Frontal cortex (tissue), 3 donors: ENCODE measurements at regions not wholly inside any gene's neighbourhood (a gene's known extent, or its start where the extent isn't known, plus 50 kb on each side); places are given as distances from the start of the nearest gene placed in this dataset.

Source experiments
- DNase-seq, 2 donors: peaks; one replicate each; pipeline ENCODE4 v3.0.0; 2012; ENCODE audit warnings: low spot score in 2 of 2
- FAIRE-seq: peaks from 2 replicates; lab custom pipeline; 2012; peaks lifted over from hg19 to GRCh38; lab: Jason Lieb, UNC
- donor health status: control.
- donor health status: control.
- donor health status: control.

DNA sequence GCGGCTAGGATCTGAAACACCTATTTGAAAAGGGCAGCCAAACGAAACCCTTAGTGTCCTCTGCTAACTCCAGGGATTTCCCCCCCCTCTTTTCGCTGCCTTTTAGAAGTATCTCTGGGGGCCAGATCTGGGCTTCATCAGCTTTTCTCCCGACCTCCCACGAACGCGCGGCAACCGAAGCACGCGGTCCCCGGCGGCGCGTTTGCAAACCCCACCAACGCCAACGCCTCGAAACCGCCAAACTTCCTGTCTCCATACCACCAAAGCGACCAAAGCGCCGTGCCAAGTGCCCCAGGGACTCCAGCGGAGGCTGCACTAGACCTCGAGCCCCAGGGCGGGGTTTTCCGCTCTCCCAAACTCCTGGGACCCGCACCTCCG, 155.8 kb upstream of the FRMD4B start:
- FAIRE-seq (no peak), DNase-seq (peak in 1 of 2 donors; percentile 41)

- DNase-seq (no peak), FAIRE-seq (no peak)
These were observed 155.1 kb upstream of the FRMD4B start for GRCh38 chr3:69540706-69541581.

- no peak for DNase-seq
- no peak for FAIRE-seq
These were observed 153.2 kb upstream of the FRMD4B start for GRCh38 chr3:69539134-69539533.

- FAIRE-seq (no peak), DNase-seq (no peak)
These were observed 152.4 kb upstream of the FRMD4B start for GRCh38 chr3:69538281-69538680.

DNA sequence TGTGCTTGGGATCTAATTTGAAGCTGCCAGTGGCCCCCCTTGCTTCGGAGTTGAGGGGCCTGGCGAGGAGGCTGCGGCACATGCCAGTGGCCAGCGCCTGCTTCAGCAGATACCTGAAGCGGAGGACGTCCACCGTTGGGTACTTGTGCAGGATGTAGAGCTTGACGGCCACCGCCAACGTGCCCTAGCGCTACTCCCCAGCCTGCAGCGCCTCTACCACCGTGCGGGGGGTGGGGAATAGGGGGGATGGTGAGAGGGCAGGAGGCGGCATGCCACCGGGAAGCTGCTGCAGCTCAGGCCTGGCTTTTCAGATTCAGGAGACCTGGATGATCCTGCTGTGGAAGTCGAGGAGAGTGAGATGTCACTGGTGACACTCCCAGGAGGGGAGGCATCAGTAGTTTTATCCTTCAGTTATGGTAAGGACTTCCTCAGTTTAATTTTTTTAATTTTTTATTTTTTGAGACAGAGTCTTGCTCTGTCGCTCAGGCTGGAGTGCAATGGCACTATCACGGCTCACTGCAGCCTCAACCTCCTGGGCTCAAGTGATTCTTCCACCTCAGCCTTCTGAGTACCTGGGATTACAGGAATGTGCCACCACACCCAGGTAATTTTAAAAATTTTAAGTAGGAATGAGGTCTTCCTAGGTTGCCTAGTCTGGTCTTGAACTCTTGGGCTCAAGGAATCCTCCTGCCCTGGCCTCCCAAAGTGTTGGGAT, 150.6 kb upstream of the FRMD4B start:
- DNase-seq (no peak), FAIRE-seq (no peak)

- FAIRE-seq (no peak), DNase-seq (no peak)
These were observed 149.7 kb upstream of the FRMD4B start for GRCh38 chr3:69535613-69536012.

DNA sequence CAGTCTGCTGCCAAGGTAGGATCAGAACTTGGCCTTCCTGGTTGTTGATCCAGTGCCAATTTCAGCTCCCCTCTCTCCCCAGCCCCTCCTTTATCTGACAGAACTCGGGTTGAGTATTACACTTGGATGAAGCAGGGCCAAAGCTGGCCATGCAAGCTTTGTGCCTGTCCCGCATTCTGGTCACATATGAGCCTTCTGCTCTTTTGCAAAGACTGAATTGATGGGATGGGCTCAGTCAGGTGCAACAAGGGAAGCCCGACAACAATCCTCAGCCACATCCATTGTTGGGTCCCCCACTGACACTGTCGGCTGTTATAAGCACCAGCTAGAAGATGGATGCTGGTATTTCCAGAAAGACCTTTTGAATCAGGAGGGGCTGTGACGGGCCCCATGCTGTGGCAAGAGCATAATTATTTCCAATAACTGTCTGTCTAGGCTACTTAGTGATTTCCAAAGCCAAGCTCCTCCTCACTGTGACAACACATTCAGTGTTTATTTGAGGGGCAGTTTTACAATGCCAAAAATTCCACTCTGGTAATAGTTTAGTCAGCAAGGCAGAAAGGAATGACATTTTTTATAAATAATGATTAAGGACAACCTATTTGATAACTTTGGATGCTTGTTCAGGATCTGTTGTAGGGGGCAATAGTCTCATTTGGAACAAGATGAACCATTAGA, 146.8 kb upstream of the FRMD4B start:
- FAIRE-seq (no peak), DNase-seq (no peak)

DNA sequence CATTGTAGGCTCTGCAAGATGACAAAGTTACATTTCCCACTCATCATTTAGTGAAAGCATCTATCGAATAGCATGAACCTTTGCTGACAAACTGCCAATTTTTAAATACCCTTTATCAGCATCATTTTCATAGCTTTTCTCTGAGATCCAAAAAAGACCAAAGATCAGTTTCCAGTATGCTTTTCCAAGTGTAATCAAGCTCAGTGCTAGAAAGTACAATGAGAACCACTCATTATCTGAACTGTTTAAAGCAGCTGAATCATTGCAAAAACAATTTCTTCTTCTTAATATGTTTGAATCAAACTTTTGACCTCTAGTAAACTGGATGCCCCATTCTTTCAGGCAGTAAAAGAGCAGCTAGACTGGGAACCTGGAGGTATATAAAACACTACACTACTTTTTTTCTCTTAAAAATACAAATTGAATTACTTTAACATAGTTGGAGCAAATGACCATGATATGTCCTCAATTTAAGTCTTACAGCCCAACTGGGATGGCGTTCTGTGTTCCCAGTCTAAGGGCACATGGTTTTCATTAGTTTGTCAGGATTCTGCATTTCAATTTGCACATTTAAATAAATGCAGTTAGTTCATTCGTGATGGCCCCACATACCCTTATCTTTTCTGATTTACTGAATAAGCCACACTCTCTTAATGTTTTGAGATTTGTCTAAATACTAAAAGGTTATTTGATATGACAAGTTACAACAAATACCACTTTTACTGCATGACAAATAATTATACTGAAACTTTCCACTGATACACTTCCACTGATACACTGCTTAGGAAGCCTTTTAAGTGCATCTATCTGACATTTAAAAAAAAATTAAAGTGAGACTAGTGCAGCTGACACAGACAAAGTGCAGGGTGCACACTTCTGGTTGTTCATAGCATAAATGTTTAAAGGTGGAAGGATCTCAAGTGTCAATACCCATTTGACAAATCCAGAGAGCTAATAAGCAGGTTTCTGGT, 146.0 kb upstream of the FRMD4B start:
- FAIRE-seq (no peak), DNase-seq (no peak)

GRCh38 chr3:69530554-69530953, 144.7 kb upstream of the FRMD4B start:
- no peak for DNase-seq
- FAIRE-seq, result no peak

DNA sequence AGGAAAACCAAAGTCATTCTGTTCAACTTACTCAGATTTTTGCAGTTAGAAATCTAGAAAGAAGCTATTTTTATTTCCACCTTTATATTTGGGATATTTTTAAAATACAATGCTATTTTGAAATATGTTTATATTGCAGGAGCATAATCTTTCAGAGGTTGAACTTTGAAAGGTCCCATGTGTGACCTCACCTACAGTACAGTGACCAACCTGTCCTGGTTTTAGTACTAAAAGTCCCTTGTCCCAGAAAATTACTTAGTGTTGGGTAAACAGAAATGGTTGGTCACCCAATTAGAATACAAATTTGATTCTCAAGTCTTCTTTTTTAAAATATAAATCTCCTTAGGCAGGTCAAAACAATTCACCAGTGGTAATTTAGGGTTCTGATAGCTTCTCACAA, 141.6 kb upstream of the FRMD4B start:
- FAIRE-seq (no peak), DNase-seq (no peak)

DNA sequence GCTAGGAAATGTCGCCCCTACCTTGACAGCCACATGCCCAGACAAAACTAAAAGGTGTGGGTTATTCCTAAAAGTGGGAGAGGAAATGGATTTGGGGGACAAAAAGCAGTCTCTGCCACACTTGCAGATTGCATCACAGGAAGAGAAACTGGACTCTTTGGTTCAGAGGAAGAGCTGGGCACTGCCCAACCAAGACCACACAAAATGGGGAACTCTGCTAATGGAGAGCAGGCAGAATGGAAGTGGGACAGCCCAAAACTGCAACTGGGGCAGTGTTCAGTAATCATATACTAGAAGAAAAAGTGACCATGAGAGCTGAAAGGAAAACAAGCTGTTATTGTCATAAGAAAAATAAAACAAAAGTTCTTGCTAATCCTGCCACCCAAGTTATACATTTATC, 138.9 kb upstream of the FRMD4B start:
- no peak for DNase-seq
- FAIRE-seq, result no peak

GRCh38 chr3:69521286-69521685, 135.4 kb upstream of the FRMD4B start:
- no peak for DNase-seq
- FAIRE-seq, result no peak

- FAIRE-seq (no peak), DNase-seq (no peak)
These were observed 125.5 kb upstream of the FRMD4B start for GRCh38 chr3:69511361-69511760.

DNA sequence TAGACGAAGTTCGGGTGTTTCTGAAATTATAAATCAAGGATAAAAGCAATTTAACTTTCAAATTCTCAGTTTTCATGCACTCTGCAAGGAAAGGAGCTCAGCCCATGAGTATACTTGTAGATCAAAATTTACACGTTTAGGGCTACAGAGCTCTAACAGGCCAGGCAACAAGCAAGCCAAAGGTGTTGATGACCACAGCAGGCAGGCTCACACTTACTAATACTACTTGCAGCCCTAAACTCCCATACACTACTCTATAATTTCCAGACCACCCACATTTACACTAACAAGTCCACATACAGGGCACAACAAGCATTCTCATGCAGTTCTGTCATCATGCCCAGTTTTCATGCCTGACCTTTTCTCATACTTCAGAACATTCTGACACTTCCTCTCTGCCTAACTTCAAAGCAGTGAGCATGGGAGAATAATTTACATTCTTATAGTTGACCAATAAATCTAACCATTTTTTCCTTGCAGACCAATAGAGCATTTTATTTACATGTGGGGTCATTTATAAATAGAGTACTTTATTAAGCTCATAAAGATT, 124.7 kb upstream of the FRMD4B start:
- no peak for DNase-seq
- FAIRE-seq, result no peak

DNA sequence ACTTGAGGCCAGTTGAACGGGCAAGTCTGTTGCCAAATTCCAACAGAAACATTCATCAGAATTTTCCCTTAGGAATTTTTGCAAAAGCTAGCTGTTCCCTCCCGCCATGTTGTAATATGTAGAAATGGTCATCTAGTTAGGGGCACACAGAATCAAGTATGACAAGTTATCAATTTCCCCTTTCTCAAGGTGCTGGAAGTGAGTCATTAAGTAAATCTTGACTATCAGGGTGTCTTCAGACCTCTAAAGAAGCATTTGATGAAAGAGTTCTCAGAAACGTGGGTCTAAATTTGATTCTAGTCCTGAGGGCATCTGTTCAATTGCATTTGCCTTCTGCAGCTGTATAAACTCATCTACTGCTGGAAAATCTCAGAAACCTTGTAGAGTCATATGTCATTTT, 123.4 kb upstream of the FRMD4B start:
- no peak for DNase-seq
- FAIRE-seq, result no peak

DNA sequence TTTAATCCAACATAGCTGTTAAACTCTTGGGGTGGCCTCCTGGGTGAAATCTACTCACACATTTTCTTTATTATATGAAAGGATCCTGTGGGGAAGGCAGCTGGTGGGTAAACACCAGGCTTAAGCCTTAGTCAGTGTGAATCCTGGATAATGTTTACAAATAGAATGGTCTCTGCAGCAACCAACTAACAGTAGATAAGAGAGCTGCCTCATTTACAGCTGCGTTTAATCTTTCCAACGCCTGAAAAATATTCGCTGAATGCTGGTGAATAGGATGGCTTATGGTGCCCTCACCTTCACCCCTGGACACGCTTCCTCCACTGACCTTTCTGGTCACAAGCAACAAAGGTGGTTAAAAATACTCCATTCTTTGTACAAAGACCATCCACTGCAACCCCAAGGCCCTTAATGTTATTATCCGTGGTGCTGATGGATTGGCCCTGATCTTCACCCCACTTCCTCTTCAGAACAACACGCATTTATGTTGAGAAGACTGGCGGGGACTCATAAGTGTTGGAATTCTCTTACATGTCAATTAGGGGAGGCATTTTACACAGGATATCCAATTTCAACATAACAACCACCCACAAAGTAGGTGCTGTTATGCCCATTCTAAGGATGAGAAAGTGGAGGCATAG, 120.0 kb upstream of the FRMD4B start:
- FAIRE-seq (no peak), DNase-seq (no peak)

DNA sequence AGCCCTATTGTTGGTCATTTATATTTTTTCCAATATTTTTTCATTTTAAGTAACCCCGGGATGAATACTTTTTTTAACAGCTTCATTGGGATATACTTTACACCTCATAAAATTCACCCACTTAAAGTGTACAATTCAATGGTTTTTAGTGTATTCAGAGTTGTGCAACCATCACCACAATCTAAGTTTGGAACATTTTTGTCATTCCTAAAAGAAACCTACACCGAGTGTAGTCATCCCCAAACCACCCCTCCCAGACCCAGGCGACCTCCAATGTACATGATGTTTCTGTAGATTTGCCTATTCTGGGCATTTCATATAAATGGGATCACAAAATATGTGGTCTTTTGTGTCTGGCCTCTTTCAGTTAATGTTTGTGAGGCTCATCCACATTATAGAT, 118.3 kb upstream of the FRMD4B start:
- FAIRE-seq (no peak), DNase-seq (no peak)

DNA sequence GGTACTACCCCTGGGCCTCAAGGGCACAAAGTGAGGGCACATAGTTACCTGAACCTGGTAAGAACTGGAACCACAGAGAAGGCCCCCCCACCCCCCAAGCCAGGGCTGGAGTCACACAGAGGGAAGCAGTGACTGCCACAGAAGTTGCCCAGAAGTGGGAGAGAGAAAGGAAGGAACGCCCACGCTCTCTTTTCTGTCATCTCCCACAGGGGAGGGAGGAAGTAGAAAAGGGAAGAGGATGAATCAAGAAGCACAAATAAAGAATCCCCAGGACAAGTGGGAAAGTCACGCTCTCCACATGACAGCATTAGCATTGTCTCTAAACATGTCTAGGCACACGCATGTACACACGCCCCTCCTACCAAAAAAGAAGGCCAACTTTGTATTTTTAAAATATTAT, 114.7 kb upstream of the FRMD4B start:
- DNase-seq (peak in 1 of 2 donors; percentile 5), FAIRE-seq (no peak)

DNA sequence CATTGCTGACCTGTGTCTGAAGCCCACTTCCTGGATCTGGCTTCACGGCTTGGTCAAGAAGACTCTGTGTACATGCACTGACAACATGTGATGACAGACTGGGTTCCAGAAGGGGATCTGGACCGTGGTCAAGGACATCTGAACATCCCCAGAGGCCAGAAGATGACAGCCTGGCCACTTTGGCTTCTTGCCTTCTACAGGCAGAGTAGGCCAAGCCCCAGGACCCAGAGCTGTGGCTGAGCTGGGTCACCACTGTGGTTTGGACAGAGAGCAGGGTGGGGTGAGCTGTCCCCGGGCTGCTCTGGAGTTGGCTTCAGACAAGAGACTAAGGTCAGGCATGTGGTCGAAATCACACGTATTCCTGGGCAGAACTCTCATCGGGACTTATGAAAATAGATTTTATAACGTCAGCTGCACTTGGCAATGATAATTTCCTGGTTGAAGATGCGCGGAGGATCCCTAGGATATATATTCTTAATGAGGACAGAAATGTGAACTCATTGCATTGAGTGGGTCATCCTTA, 114.1 kb upstream of the FRMD4B start:
- FAIRE-seq (no peak), DNase-seq (peak in 1 of 2 donors; percentile 12)
